ENCODE measurements at regions not wholly inside any gene's neighbourhood (a gene's known extent, or its start where the extent isn't known, plus 50 kb on each side); places are given as distances from the start of the nearest gene placed in this dataset.

DNA sequence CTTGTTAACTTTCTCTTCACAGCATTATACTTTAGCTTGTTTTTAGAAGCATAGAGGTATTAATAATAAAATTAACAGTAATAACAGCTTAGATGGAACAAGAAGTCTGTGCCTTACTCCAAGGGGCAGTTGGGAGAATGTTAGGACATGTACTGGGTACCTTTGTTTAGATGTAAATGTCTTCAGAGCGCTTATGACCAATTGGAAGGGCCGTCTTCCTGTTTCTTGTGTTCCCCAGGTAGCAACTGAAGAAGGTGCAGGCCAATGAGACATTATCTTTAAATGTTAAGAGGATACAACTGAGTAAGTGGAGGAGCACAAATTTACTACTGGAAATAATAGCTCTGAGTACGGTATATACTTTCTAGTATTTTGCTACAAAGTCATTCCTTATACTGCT, 180.9 kb upstream of the SYT1 start:
- no peak for DNase-seq
- no peaks in the 10 kb centered on the region for H3K27me3 ChIP-seq
- H3K4me1 ChIP-seq: no peaks in the 10 kb centered on the region
- WGBS, 2 donors: 93 to 97% methylated on average over 3 of the region's 3 CpGs
- no peak overlapping the region for H3K4me3 ChIP-seq
- no peak overlapping the region for H3K27ac ChIP-seq
- H3K36me3 ChIP-seq (ENCODE audit: low read depth, missing control alignments): no peaks in the 10 kb centered on the region
- intact Hi-C loops (cut with DNase I; ENCODE audit: low total_unique reads): no loop called here
- no peaks in the 10 kb centered on the region for H3K9me3 ChIP-seq
- TF ChIP-seq POLR2A (IDR thresholded peaks at IDR 0.05): no peak
- no peak for TF ChIP-seq CTCF (IDR thresholded peaks at IDR 0.05)

DNA sequence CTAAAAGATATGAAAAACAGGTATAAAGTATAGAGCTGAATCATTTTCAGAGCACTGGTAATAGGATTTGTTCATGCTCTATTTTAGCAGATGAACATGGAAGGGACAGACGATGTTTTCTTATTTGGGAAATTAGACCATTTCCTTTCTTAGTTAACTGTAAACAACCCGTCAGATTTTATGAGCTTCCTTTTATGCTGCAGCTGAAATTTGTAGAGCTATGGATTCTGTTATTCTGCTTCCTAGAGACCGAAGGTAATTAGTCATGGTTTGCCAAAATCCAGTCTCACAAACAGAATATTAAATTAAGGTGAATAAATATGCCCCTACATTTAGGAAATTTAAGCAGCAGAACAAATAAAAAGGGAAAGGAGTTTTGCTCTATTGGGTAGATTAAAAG, 180.2 kb upstream of the SYT1 start:
- H3K9me3 ChIP-seq: no peaks in the 10 kb centered on the region
- no peak overlapping the region for H3K27ac ChIP-seq
- no peak for TF ChIP-seq CTCF (IDR thresholded peaks at IDR 0.05)
- TF ChIP-seq POLR2A (IDR thresholded peaks at IDR 0.05): no peak
- intact Hi-C loops (cut with DNase I; ENCODE audit: low total_unique reads): no loop called here
- no peaks in the 10 kb centered on the region for H3K36me3 ChIP-seq (ENCODE audit: low read depth, missing control alignments)
- no peak for DNase-seq
- H3K27me3 ChIP-seq: no peaks in the 10 kb centered on the region
- H3K4me1 ChIP-seq: no peaks in the 10 kb centered on the region
- no peak overlapping the region for H3K4me3 ChIP-seq
- WGBS, 2 donors: 71 to 84% methylated on average over 3 of the region's 3 CpGs

- no peak for DNase-seq
- Histone ChIP-seq H3K27me3 (no peaks in the 10 kb centered on the region), H3K4me3 (no peak overlapping the region), H3K4me1 (no peaks in the 10 kb centered on the region), H3K36me3 (ENCODE audit: low read depth, missing control alignments) (no peaks in the 10 kb centered on the region), H3K9me3 (no peaks in the 10 kb centered on the region), H3K27ac (no peak overlapping the region)
- intact Hi-C loops (cut with DNase I; ENCODE audit: low total_unique reads): no loop called here
- TF ChIP-seq POLR2A (IDR thresholded peaks at IDR 0.05) (no peak), CTCF (IDR thresholded peaks at IDR 0.05) (no peak)
- WGBS, 2 donors: 95 to 96% methylated on average over 2 of the region's 2 CpGs
These were observed 168.8 kb upstream of the SYT1 start for GRCh38 chr12:78695749-78696148.

DNA sequence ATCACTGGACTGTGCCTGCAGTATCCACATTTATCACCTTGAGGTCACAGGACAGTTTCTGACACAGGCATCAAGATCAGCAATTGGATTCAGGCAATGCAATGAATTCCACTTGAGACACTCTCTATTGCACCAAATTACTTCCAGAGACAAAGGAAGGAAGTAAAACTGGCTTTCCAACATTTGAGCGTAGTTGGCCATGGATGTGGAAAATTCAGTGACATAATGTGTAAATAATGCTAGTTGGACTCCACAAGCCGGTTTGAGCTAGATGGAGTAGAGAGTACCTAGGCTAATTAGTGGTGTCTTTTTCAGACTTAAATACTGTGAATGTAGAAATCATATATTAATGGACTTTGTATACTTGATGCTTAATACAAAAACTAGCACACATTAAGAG, 168.3 kb upstream of the SYT1 start:
- intact Hi-C loops (cut with DNase I; ENCODE audit: low total_unique reads): no loop called here
- no peak for DNase-seq
- no peaks in the 10 kb centered on the region for H3K9me3 ChIP-seq
- H3K36me3 ChIP-seq (ENCODE audit: low read depth, missing control alignments): no peaks in the 10 kb centered on the region
- H3K27ac ChIP-seq: no peak overlapping the region
- no peaks in the 10 kb centered on the region for H3K27me3 ChIP-seq
- no peak overlapping the region for H3K4me3 ChIP-seq
- 76 to 91% methylated on average over 2 of the region's 2 CpGs for WGBS, 2 donors
- H3K4me1 ChIP-seq: no peaks in the 10 kb centered on the region
- TF ChIP-seq POLR2A (IDR thresholded peaks at IDR 0.05) (no peak), CTCF (IDR thresholded peaks at IDR 0.05) (no peak)

- 96 to 97% methylated on average over 2 of the region's 2 CpGs for WGBS, 2 donors
- intact Hi-C loops (cut with DNase I; ENCODE audit: low total_unique reads): no loop called here
- no peak overlapping the region for H3K27ac ChIP-seq
These were observed 166.7 kb upstream of the SYT1 start for GRCh38 chr12:78697817-78698415.

More at GRCh38 chr12:78697817-78698415, 166.7 kb upstream of the SYT1 start:
- no peak for TF ChIP-seq CTCF (IDR thresholded peaks at IDR 0.05)
- TF ChIP-seq POLR2A (IDR thresholded peaks at IDR 0.05): no peak
- Histone ChIP-seq H3K36me3 (ENCODE audit: low read depth, missing control alignments) (no peaks in the 10 kb centered on the region), H3K4me1 (no peaks in the 10 kb centered on the region), H3K27me3 (no peaks in the 10 kb centered on the region), H3K4me3 (no peak overlapping the region), H3K9me3 (no peaks in the 10 kb centered on the region)
- no peak for DNase-seq
